Loucy (cell line): ENCODE measurements at regions not wholly inside any gene's neighbourhood (a gene's known extent, or its start where the extent isn't known, plus 50 kb on each side); places are given as distances from the start of the nearest gene placed in this dataset.

ENCODE experiments used
- H2AFZ ChIP-seq: fragments of 200-600 bp; sonication (generic); 2 replicates; pipeline ENCODE4 v1.6.0; 2016; ENCODE audit warnings: antibody characterized with exemption, mild to moderate bottlenecking, low read length, moderate library complexity
- H3F3A ChIP-seq: fragments of 200-600 bp; 2 replicates; pipeline ENCODE4 v1.6.0; 2016; ENCODE audit warnings: antibody characterized with exemption, low read depth, mild to moderate bottlenecking
- H3K27me3 ChIP-seq: fragments of 200-600 bp; sonication (generic); 2 replicates; pipeline ENCODE4 v1.6.1; 2014; ENCODE audit warnings: low read length, mild to moderate bottlenecking; ENCODE audit not compliant: insufficient read depth, poor library complexity, severe bottlenecking
- H3K36me3 ChIP-seq: fragments of 200-600 bp; sonication (generic); 2 replicates; pipeline ENCODE4 v1.6.1; 2016; ENCODE audit warnings: low read length; ENCODE audit not compliant: insufficient read depth
- H3K4me1 ChIP-seq: fragments of 200-600 bp; sonication (generic); 2 replicates; pipeline ENCODE4 v1.5.1; 2014; ENCODE audit warnings: low read length, mild to moderate bottlenecking; ENCODE audit not compliant: insufficient read depth, poor library complexity, severe bottlenecking
- H3K4me2 ChIP-seq: fragments of 200-600 bp; sonication (generic); 2 replicates; pipeline ENCODE4 v1.6.0; 2014; ENCODE audit warnings: antibody characterized with exemption, low read length, low read depth, mild to moderate bottlenecking; ENCODE audit not compliant: poor library complexity, severe bottlenecking
- H3K4me3 ChIP-seq: fragments of 200-600 bp; sonication (generic); 2 replicates; pipeline ENCODE4 v1.5.1; 2014; ENCODE audit warnings: low read length, mild to moderate bottlenecking, mixed read lengths; ENCODE audit not compliant: poor library complexity, severe bottlenecking
- H3K79me2 ChIP-seq: fragments of 200-600 bp; sonication (generic); 2 replicates; pipeline ENCODE4 v1.6.1; 2014; ENCODE audit warnings: low read length; ENCODE audit not compliant: insufficient read depth
- H3K9ac ChIP-seq: fragments of 200-600 bp; sonication (generic); 2 replicates; pipeline ENCODE4 v1.6.0; 2014; ENCODE audit warnings: mild to moderate bottlenecking, low read depth, low read length, moderate library complexity; ENCODE audit not compliant: poor library complexity, severe bottlenecking
- H3K9me2 ChIP-seq: fragments of 200-600 bp; sonication (generic); replicated peaks from 2 replicates; pipeline ENCODE4 v1.6.1; 2016; ENCODE audit warnings: low read depth, low read length, mixed read lengths
- H3K9me3 ChIP-seq: fragments of 200-600 bp; sonication (generic); 2 replicates; pipeline ENCODE4 v1.6.1; 2014; ENCODE audit warnings: mild to moderate bottlenecking, antibody characterized with exemption, low read length, low read depth; ENCODE audit not compliant: insufficient read depth
- H4K20me1 ChIP-seq: fragments of 200-600 bp; sonication (generic); 2 replicates; pipeline ENCODE4 v1.6.0; 2014; ENCODE audit warnings: antibody characterized with exemption, low read length, mild to moderate bottlenecking; ENCODE audit not compliant: insufficient read depth, poor library complexity, severe bottlenecking
- CTCF ChIP-seq: fragments of 200-600 bp; sonication (generic); conservative IDR thresholded peaks from 2 replicates; pipeline ENCODE4 v1.5.1; 2014; ENCODE audit warnings: mild to moderate bottlenecking, antibody characterized with exemption, low read length
- EZH2phosphoT487 ChIP-seq: fragments of 200-600 bp; IDR thresholded peaks from 2 replicates; pipeline ENCODE4 v1.6.1; 2018; ENCODE audit warnings: antibody characterized with exemption, mild to moderate bottlenecking, moderate library complexity, borderline replicate concordance

DNA sequence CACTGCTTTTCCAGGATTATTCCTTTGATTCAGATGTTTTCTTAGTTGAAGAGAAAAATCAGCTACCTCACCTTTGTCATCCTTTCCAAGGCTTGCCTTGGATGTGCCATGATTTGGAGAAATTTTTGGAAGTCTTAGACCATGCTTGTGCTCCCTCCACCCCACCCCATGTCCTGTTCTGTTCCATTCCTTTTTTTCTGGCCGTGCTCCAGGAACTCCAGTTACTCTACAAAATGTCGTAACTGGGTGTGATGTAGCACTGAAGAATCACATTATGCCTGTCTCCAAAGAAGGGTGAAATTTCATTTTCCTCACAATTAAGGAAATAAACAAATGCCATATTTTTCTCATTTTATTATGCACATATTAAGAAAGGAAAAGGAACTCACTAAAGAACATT, 217.8 kb upstream of the ZRANB2 start:
- Histone ChIP-seq H3K4me2 (no peak overlapping the region), H3K27me3 (no peaks in the 10 kb centered on the region)

DNA sequence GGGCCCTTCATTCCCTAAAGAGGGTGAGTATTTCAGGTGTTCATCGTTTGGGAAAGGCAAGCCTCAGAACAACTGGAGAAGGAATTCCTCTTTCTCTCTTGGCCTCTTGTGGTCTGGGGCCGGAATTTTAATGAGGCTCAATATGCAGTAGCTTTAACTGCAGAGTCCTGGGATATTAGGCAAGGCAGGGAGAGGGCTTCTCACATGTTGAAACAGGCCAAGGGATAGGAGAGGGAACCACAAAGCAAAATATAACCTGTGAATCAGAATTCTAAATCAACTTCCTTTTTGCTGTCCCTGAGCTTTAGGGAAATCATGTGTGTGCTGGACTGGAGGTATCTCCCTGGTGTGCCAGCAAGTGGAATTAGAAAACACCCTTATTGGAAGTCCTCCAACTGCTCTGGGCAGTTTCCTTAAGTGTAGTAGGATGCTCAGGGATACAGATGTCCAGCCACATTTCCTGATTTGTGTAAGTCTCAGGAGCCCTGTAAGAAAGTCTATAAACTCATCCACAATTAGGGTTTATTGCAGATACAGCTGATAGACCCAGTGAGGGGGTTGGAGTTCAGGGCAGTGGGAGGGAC, 215.8 kb upstream of the ZRANB2 start:
- Histone ChIP-seq H3K79me2 (no peaks in the 10 kb centered on the region), H3K9ac (no peak overlapping the region), H2AFZ (no peak overlapping the region), H3K9me2 (no peaks in the 10 kb centered on the region), H3K9me3 (no peaks in the 10 kb centered on the region), H3F3A (no peaks in the 10 kb centered on the region), H3K4me3 (no peak overlapping the region), H4K20me1 (no peaks in the 10 kb centered on the region), H3K4me1 (no peaks in the 10 kb centered on the region), H3K27me3 (no peaks in the 10 kb centered on the region), H3K4me2 (no peak overlapping the region), H3K36me3 (no peaks in the 10 kb centered on the region)
- TF ChIP-seq CTCF (no peak), EZH2phosphoT487 (no peak)

More for the DNA sequence above, 217.8 kb upstream of the ZRANB2 start:
- Histone ChIP-seq H3K4me1 (no peaks in the 10 kb centered on the region), H3K9ac (no peak overlapping the region), H3K79me2 (no peaks in the 10 kb centered on the region), H3K4me3 (no peak overlapping the region), H2AFZ (no peak overlapping the region), H3F3A (no peaks in the 10 kb centered on the region), H3K36me3 (no peaks in the 10 kb centered on the region), H4K20me1 (no peaks in the 10 kb centered on the region), H3K9me3 (no peaks in the 10 kb centered on the region), H3K9me2 (no peaks in the 10 kb centered on the region)
- no peak for TF ChIP-seq CTCF
- no peak for TF ChIP-seq EZH2phosphoT487

DNA sequence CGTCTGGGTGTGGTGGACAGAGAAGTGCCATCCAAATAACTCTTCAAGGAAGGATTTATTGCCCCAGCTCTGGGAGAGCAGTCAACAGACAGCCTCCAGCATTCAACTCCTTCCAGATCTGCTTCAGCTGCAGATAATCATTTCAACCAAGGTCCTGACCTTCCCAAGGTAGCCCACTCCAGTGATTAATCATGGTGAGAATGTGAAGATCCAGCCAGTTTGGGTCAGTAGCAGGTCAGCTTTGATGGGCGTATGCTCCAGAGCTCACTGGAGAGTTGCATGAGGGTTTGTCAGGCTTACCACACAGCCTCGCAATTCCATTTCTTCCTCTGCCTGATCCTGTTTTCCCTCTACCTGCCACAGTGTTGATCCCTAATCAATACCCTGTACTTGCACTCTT, 214.5 kb upstream of the ZRANB2 start:
- Histone ChIP-seq H3K27me3 (no peaks in the 10 kb centered on the region), H3K4me1 (no peaks in the 10 kb centered on the region), H4K20me1 (no peaks in the 10 kb centered on the region), H3K4me2 (no peak overlapping the region), H3K79me2 (no peaks in the 10 kb centered on the region), H3K4me3 (no peak overlapping the region), H3K9me3 (no peaks in the 10 kb centered on the region), H2AFZ (no peak overlapping the region), H3K9ac (no peak overlapping the region), H3F3A (no peaks in the 10 kb centered on the region), H3K9me2 (no peaks in the 10 kb centered on the region), H3K36me3 (no peaks in the 10 kb centered on the region)
- TF ChIP-seq EZH2phosphoT487 = no peak

DNA sequence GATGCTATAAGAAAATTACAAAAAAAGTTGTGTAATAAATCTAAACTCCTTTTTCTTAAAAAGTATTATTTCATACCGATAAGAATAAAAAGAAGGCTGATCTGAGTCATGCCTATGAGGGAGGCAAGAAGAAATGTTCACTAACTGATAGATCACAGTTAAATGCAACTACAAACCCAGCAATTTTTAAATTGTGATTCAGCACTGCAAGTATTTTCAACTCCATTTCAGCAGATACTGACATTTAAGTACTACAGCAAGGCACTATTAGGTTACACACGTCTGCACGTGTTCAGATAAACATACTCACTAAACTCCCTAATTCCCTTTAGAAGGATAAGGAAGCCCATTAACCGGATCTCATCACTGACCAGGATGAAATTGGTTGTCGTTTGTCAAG, 213.3 kb upstream of the ZRANB2 start:
- H3K27me3 ChIP-seq = no peaks in the 10 kb centered on the region
- H2AFZ ChIP-seq = no peak overlapping the region
- TF ChIP-seq EZH2phosphoT487 = no peak
- no peak for TF ChIP-seq CTCF
- H3K79me2 ChIP-seq = no peaks in the 10 kb centered on the region
- no peaks in the 10 kb centered on the region for H3K36me3 ChIP-seq
- H3K4me3 ChIP-seq = no peak overlapping the region
- H3K4me1 ChIP-seq = no peaks in the 10 kb centered on the region
- H3K9ac ChIP-seq = no peak overlapping the region
- H3K4me2 ChIP-seq = no peak overlapping the region
- H4K20me1 ChIP-seq = no peaks in the 10 kb centered on the region
- H3K9me3 ChIP-seq = no peaks in the 10 kb centered on the region
- H3K9me2 ChIP-seq = no peaks in the 10 kb centered on the region
- H3F3A ChIP-seq = no peaks in the 10 kb centered on the region
